ENCODE measurements at regions not wholly inside any gene's neighbourhood (a gene's known extent, or its start where the extent isn't known, plus 50 kb on each side); places are given as distances from the start of the nearest gene placed in this dataset.
"Not testable (repeated sequence)": the region's sequence is repeated elsewhere in the genome, so short reads cannot be mapped to it uniquely, and the experiment has no call there.

DNA sequence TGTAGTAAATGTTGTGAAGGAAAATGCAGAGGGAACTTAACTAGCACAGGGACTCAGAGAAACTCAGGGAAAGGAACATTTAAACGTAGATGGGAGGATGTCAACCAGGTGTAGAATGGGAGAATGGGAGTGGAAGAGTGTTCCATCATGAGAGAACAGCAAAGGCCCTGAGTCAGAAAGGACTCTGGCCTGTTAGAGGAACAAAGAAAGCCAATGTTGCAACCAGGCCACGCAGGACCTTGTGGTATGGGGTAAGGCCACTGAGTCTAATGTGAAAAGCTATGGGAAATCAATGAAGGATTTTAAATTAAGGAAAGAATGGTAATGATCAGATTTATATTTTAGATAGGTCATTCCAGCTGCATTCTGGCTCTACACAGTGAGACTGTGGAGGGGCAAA lies 76.6 kb upstream of the NBPF26 start:
- H3K27ac Mint-ChIP-seq; H3K4me3 Mint-ChIP-seq; H3K9me3 Mint-ChIP-seq; H3K4me1 Mint-ChIP-seq; H3K36me3 Mint-ChIP-seq; H3K27ac ChIP-seq (ENCODE audit: insufficient read depth, low read length, poor library complexity, severe bottlenecking); H3K9me3 ChIP-seq (ENCODE audit: control insufficient read depth in 2 of 2, low read length in 2 of 2); H3K4me1 ChIP-seq (ENCODE audit: control insufficient read depth, insufficient read depth, low read length, poor library complexity, severe bottlenecking); H3K27me3 Mint-ChIP-seq; H3K27me3 ChIP-seq (ENCODE audit: control insufficient read depth, insufficient read depth, low read length); H3K4me3 ChIP-seq (ENCODE audit: low read depth, low read length); ATAC-seq (ENCODE audit: low read depth in 2 of 2); DNase-seq; H3K36me3 ChIP-seq (ENCODE audit: control insufficient read depth, insufficient read depth, low read length): not testable (repeated sequence)

DNA sequence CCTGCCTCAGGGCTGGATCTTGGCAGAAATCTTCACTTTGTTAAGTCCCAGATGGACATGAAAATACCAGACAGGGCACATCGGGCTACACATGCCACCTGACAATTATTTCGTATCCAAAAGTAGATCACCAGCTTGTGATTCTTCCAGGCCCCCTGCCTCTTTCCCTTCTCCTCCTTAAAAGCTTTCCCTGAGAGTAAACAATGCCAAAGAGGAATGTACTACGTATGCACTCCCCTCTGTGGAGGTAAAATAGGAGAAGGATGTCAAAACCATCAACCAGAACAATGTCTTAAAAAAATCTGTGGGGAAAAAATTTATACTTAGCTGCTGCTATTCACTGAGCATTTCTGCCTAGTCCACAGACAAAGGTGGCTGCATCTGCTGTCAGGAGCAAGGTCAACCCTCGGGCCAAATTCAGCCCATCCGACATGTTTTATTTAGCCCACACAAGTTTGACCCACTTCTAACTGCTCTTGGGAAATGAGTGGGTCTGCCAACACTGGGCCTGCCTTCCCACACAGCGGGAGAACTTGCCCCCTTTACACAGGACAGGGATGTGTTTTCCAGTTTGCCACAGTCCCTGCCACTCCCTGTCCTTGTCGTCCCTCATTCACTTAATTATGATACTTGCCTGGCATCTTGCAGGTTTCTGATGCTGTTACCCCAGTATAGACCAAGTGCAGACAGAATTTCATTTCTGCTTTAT lies 74.7 kb upstream of the NBPF26 start:
- not testable (repeated sequence) for H3K4me1 Mint-ChIP-seq; H3K4me1 ChIP-seq (ENCODE audit: control insufficient read depth, insufficient read depth, low read length, poor library complexity, severe bottlenecking); ATAC-seq (ENCODE audit: low read depth in 2 of 2); H3K4me3 ChIP-seq (ENCODE audit: low read depth, low read length); H3K4me3 Mint-ChIP-seq; H3K27me3 Mint-ChIP-seq; H3K27me3 ChIP-seq (ENCODE audit: control insufficient read depth, insufficient read depth, low read length); H3K36me3 ChIP-seq (ENCODE audit: control insufficient read depth, insufficient read depth, low read length); H3K9me3 ChIP-seq (ENCODE audit: control insufficient read depth in 2 of 2, low read length in 2 of 2); DNase-seq; H3K36me3 Mint-ChIP-seq; H3K27ac ChIP-seq (ENCODE audit: insufficient read depth, low read length, poor library complexity, severe bottlenecking); H3K27ac Mint-ChIP-seq; H3K9me3 Mint-ChIP-seq

DNA sequence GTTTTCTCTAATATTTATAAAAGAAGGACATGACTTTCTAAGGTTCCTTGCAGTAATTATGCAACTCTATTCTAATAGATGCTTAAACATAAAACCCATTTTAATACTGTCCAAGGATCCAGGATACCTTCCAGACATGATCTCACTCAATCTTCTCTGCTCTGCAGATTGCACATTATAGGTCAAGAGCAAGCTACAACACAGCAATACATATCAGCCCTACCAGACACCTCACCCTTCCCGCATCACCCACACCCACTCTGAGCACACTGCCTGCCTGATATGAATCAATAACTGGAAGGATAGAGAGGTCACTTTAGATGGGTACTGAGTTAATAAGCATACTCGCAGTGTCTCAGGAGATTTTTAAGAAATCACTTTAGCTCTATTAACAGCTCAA lies 74.0 kb upstream of the NBPF26 start:
- ATAC-seq (ENCODE audit: low read depth in 2 of 2); H3K4me3 Mint-ChIP-seq; H3K27me3 Mint-ChIP-seq; H3K4me1 Mint-ChIP-seq; H3K36me3 ChIP-seq (ENCODE audit: control insufficient read depth, insufficient read depth, low read length); H3K9me3 Mint-ChIP-seq; H3K27me3 ChIP-seq (ENCODE audit: control insufficient read depth, insufficient read depth, low read length); DNase-seq; H3K4me3 ChIP-seq (ENCODE audit: low read depth, low read length); H3K27ac ChIP-seq (ENCODE audit: insufficient read depth, low read length, poor library complexity, severe bottlenecking); H3K4me1 ChIP-seq (ENCODE audit: control insufficient read depth, insufficient read depth, low read length, poor library complexity, severe bottlenecking); H3K9me3 ChIP-seq (ENCODE audit: control insufficient read depth in 2 of 2, low read length in 2 of 2); H3K36me3 Mint-ChIP-seq; H3K27ac Mint-ChIP-seq: not testable (repeated sequence)

DNA sequence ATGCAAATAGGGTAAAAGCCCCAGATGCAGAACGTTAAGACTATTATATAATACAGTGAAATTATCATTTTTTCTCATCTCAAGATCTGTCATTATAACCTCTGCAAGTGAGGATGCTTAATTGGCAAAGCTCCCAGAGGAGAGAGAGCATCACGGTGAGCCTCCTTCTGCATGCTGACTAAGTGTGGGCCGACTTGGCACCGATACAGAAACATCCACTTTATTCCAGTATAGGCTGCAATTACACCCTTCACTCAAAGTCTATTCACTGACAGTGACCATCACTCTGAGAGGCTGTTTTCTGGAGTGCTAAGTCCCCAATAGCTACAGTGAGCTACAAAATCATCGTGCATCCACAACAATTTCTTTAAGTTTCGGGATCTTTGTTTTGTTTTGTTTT lies 69.6 kb upstream of the NBPF26 start:
- not testable (repeated sequence) for DNase-seq; H3K4me1 ChIP-seq (ENCODE audit: control insufficient read depth, insufficient read depth, low read length, poor library complexity, severe bottlenecking); H3K27me3 ChIP-seq (ENCODE audit: control insufficient read depth, insufficient read depth, low read length); H3K27ac Mint-ChIP-seq; H3K4me3 ChIP-seq (ENCODE audit: low read depth, low read length); H3K4me3 Mint-ChIP-seq; ATAC-seq (ENCODE audit: low read depth in 2 of 2); H3K9me3 Mint-ChIP-seq; H3K27ac ChIP-seq (ENCODE audit: insufficient read depth, low read length, poor library complexity, severe bottlenecking); H3K27me3 Mint-ChIP-seq; H3K9me3 ChIP-seq (ENCODE audit: control insufficient read depth in 2 of 2, low read length in 2 of 2); H3K4me1 Mint-ChIP-seq; H3K36me3 Mint-ChIP-seq; H3K36me3 ChIP-seq (ENCODE audit: control insufficient read depth, insufficient read depth, low read length)

DNA sequence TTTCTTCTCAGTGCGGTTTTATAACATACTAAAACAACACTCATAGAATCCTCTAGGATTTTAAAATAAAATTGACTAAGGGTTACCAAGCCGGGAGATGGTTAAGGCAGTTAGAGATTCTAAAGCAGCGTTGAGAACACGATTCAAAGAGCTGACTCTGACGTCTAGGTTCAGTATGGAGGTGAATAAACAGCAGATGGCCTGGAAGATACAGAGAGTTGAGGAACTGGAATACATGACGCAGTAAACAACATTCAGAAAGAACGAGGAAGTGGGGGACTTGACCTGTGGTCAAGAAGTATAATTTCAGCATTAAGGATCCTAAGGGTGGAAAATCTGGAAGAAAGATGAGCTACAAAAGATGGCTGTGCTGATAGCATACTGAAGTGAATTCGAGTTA lies 68.4 kb upstream of the NBPF26 start:
- not testable (repeated sequence) for DNase-seq

DNA sequence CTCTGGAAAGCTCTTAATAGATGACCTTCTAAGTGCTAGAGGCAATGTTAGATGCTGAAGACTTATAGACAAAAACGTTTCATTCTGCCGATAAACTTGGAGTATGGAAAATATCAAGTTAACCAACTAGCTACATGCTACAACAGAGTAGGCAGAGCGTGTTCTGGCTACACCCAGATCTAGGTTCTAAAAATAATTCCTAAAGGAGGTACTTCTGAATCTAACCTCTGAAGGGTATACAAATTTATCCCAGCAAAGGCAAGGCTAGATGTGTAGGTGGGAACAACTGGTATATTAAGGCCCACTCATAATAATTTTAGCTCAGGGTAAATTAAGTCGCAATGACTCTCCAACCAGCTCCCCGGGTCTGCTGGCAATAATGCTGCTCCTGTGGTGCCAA lies 67.6 kb upstream of the NBPF26 start:
- not testable (repeated sequence) for H3K4me1 Mint-ChIP-seq

More for the DNA sequence above, 68.4 kb upstream of the NBPF26 start:
- not testable (repeated sequence) for H3K9me3 Mint-ChIP-seq; H3K27ac Mint-ChIP-seq; ATAC-seq (ENCODE audit: low read depth in 2 of 2); H3K27me3 ChIP-seq (ENCODE audit: control insufficient read depth, insufficient read depth, low read length); H3K36me3 Mint-ChIP-seq; H3K4me3 Mint-ChIP-seq; H3K9me3 ChIP-seq (ENCODE audit: control insufficient read depth in 2 of 2, low read length in 2 of 2); H3K36me3 ChIP-seq (ENCODE audit: control insufficient read depth, insufficient read depth, low read length); H3K4me3 ChIP-seq (ENCODE audit: low read depth, low read length); H3K4me1 Mint-ChIP-seq; H3K27ac ChIP-seq (ENCODE audit: insufficient read depth, low read length, poor library complexity, severe bottlenecking); H3K4me1 ChIP-seq (ENCODE audit: control insufficient read depth, insufficient read depth, low read length, poor library complexity, severe bottlenecking); H3K27me3 Mint-ChIP-seq

DNA sequence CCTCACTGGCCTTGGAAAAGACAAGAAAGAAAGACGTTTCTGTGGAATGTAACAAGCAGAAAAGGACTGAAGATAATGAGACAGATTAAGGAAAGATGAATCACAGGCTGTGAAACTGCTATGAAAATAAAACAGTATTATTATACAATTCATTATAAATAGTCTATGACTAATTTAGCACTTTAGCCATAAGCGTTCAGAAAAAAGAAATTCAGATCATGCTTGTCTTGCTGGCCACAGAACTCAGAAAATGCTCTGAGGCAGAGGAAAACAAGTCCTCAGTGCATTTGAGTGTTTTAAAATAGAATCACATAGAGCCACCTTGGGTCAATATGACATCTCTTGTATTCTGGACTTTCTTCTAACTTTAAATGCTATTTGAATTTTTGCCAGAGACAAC lies 65.9 kb upstream of the NBPF26 start:
- not testable (repeated sequence) for H3K27ac Mint-ChIP-seq; H3K4me1 ChIP-seq (ENCODE audit: control insufficient read depth, insufficient read depth, low read length, poor library complexity, severe bottlenecking); H3K27ac ChIP-seq (ENCODE audit: insufficient read depth, low read length, poor library complexity, severe bottlenecking); H3K9me3 ChIP-seq (ENCODE audit: control insufficient read depth in 2 of 2, low read length in 2 of 2); DNase-seq; H3K27me3 Mint-ChIP-seq; H3K36me3 ChIP-seq (ENCODE audit: control insufficient read depth, insufficient read depth, low read length); H3K4me1 Mint-ChIP-seq; H3K36me3 Mint-ChIP-seq; ATAC-seq (ENCODE audit: low read depth in 2 of 2); H3K4me3 Mint-ChIP-seq; H3K9me3 Mint-ChIP-seq; H3K4me3 ChIP-seq (ENCODE audit: low read depth, low read length); H3K27me3 ChIP-seq (ENCODE audit: control insufficient read depth, insufficient read depth, low read length)

More for the DNA sequence above, 67.6 kb upstream of the NBPF26 start:
- not testable (repeated sequence) for ATAC-seq (ENCODE audit: low read depth in 2 of 2); H3K27ac ChIP-seq (ENCODE audit: insufficient read depth, low read length, poor library complexity, severe bottlenecking); DNase-seq; H3K27me3 Mint-ChIP-seq; H3K9me3 Mint-ChIP-seq; H3K4me3 ChIP-seq (ENCODE audit: low read depth, low read length); H3K36me3 ChIP-seq (ENCODE audit: control insufficient read depth, insufficient read depth, low read length); H3K4me1 ChIP-seq (ENCODE audit: control insufficient read depth, insufficient read depth, low read length, poor library complexity, severe bottlenecking); H3K9me3 ChIP-seq (ENCODE audit: control insufficient read depth in 2 of 2, low read length in 2 of 2); H3K27me3 ChIP-seq (ENCODE audit: control insufficient read depth, insufficient read depth, low read length); H3K27ac Mint-ChIP-seq; H3K36me3 Mint-ChIP-seq; H3K4me3 Mint-ChIP-seq

DNA sequence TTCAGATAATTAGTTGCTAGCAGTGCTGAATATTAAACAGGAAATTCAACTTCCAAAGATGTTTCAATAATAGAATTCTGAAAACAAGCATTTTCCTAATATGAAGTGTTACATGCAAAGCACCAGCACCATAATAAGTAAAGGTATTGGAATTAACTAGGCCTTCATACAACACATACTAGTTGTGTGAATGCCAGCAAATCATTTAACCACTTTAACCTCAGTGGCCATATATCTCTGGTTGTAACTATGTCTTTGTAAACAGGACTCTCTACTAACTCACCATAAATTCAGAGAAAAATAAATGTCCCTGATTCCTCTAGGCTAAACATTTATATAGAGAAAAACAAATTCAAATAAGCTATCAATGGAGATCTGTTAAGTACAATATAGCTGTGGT lies 65.1 kb upstream of the NBPF26 start:
- not testable (repeated sequence) for H3K36me3 ChIP-seq (ENCODE audit: control insufficient read depth, insufficient read depth, low read length); H3K4me1 Mint-ChIP-seq; H3K4me3 ChIP-seq (ENCODE audit: low read depth, low read length); DNase-seq; H3K4me1 ChIP-seq (ENCODE audit: control insufficient read depth, insufficient read depth, low read length, poor library complexity, severe bottlenecking); H3K27me3 Mint-ChIP-seq; ATAC-seq (ENCODE audit: low read depth in 2 of 2); H3K27ac Mint-ChIP-seq; H3K36me3 Mint-ChIP-seq; H3K27ac ChIP-seq (ENCODE audit: insufficient read depth, low read length, poor library complexity, severe bottlenecking); H3K9me3 Mint-ChIP-seq; H3K4me3 Mint-ChIP-seq; H3K27me3 ChIP-seq (ENCODE audit: control insufficient read depth, insufficient read depth, low read length); H3K9me3 ChIP-seq (ENCODE audit: control insufficient read depth in 2 of 2, low read length in 2 of 2)

Measured in CD4-positive, CD25-positive, alpha-beta regulatory T cell (primary cell).